Mesodermal cell (in vitro differentiated cells): ENCODE measurements at regions not wholly inside any gene's neighbourhood (a gene's known extent, or its start where the extent isn't known, plus 50 kb on each side); places are given as distances from the start of the nearest gene placed in this dataset.
A peak's percentile ranks its signal among the peaks of the same experiment; 100 is the strongest.

Experiments
- H3K27ac ChIP-seq: 2 replicates; pipeline ENCODE4 v1.7.0; 2013; ENCODE audit warnings: mild to moderate bottlenecking, low read depth, low read length, moderate library complexity; ENCODE audit not compliant: severe bottlenecking
- H3K36me3 ChIP-seq: 2 replicates; pipeline ENCODE4 v1.7.1; 2013; ENCODE audit warnings: mild to moderate bottlenecking, low read length, moderate library complexity; ENCODE audit not compliant: control insufficient read depth, insufficient read depth
- H3K4me1 ChIP-seq: one replicate; pipeline ENCODE4 v1.7.1; 2013; ENCODE audit warnings: mild to moderate bottlenecking, low read length; ENCODE audit not compliant: insufficient read depth, control insufficient read depth, poor library complexity, severe bottlenecking
- H3K4me3 ChIP-seq: 2 replicates; pipeline ENCODE4 v1.7.0; 2013; ENCODE audit warnings: low read length, control low read depth, mild to moderate bottlenecking; ENCODE audit not compliant: insufficient read depth, poor library complexity, severe bottlenecking; ENCODE audit errors: extremely low read depth
- H3K9me3 ChIP-seq: 2 replicates; pipeline ENCODE4 v1.7.1; 2013; ENCODE audit warnings: mild to moderate bottlenecking, low read length, moderate library complexity; ENCODE audit not compliant: control insufficient read depth
- WGBS, 2 experiments: methylation state at CpG; one replicate each; pipeline ENCODE4 v1.1.5; 2013; ENCODE audit warnings: missing lambda C conversion rate in 2 of 2; ENCODE audit not compliant: insufficient coverage in 2 of 2; 5-methylcytosine and 5-hydroxymethylcytosine counted together

DNA sequence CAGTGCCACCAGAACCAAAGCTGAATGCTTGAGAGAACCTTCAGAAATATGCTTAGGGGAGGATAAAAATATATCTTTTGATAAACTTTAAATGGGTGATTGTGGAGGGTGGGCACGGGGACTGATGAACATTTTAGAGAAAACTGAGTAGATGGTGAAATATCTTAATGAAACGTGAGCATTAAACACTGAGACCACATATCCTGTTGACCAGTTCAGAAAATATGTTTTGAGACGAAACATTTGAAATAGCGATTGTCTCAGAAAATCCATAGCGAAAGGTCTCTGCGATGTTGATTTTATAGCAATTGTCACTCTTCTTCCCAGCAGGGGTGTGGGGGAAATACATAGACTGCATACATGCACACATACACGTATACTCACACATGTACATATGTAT lies 231.0 kb downstream of the ESM1 start:
- peaks cover 13% of the 10 kb centered on the region for H3K4me1 ChIP-seq
- no peak overlapping the region for H3K27ac ChIP-seq
- H3K9me3 ChIP-seq, result no peaks in the 10 kb centered on the region
- H3K4me3 ChIP-seq, result no peak overlapping the region
- WGBS, 2 experiments, result 92 to 98% methylated on average over 7 of the region's 7 CpGs
- no peaks in the 10 kb centered on the region for H3K36me3 ChIP-seq

- 80 to 86% methylated on average over 1 of the region's 1 CpG for WGBS, 2 experiments
- Histone ChIP-seq H3K27ac (no peak overlapping the region), H3K36me3 (no peaks in the 10 kb centered on the region), H3K9me3 (no peaks in the 10 kb centered on the region), H3K4me3 (no peak overlapping the region), H3K4me1 (peaks cover 13% of the 10 kb centered on the region)
Measured at GRCh38 chr5:54753753-54754152, 231.6 kb downstream of the ESM1 start.

- no peaks in the 10 kb centered on the region for H3K9me3 ChIP-seq
- no peaks in the 10 kb centered on the region for H3K36me3 ChIP-seq
- H3K4me1 ChIP-seq, result peaks cover 13% of the 10 kb centered on the region
- no peak overlapping the region for H3K4me3 ChIP-seq
- WGBS, 2 experiments, result 57 to 68% methylated on average over 3 to 4 of the region's 4 CpGs
- H3K27ac ChIP-seq, result no peak overlapping the region
Measured at GRCh38 chr5:54753034-54753433, 232.4 kb downstream of the ESM1 start.

DNA sequence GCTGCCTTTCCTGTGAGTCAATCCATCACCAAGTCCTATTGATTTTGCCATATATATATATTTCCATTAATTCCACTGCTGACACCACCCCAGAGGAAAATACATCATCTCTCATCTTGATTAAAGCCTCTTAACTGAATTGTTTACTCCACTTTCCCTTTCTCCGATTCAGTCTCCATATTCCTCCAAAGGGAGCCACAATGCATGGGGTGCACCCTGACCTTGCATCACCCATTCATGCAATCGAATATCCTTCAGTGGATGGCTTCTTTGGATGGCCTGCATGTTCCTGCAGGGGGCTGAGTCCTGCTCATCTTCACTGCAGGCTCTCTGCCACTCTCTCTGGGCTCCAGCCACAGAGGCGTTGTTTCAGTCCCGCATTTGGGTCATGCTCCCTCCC lies 231.0 kb downstream of the SNX18 start:
- 95 to 97% methylated on average over 4 of the region's 4 CpGs for WGBS, 2 experiments
- Histone ChIP-seq H3K9me3 (no peaks in the 10 kb centered on the region), H3K36me3 (no peaks in the 10 kb centered on the region), H3K4me3 (no peak overlapping the region), H3K4me1 (peaks cover 13% of the 10 kb centered on the region), H3K27ac (no peak overlapping the region)

DNA sequence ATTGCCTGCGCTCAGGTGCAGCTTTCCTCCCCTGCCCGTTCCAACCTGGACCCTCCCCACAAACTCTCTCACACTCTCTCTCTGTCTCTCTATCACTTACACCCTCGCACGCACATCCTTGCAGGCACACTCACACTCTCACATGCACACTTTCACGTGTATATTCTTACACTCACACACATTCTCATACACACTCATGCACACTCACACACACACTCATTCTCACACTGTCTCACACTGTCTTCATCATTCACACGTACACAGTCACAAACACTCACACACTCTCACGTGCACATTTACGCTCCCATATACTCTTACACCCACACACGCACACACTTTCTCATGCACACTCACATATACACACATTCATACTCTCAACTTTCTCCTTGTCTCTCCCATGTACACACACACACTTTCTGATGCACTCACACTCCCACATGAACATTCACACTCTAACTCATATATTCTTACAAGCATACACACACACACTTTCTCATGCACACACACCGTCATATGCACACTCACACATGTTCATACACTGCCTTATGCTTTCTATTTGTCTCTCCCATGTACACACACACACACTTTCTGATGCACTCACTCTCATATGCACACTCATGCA lies 229.3 kb downstream of the SNX18 start:
- Histone ChIP-seq H3K4me3 (no peak overlapping the region), H3K4me1 (peaks cover 30% of the 10 kb centered on the region), H3K27ac (no peak overlapping the region), H3K36me3 (no peaks in the 10 kb centered on the region), H3K9me3 (no peaks in the 10 kb centered on the region)
- WGBS, 2 experiments, result 89% methylated on average over 10 of the region's 10 CpGs

DNA sequence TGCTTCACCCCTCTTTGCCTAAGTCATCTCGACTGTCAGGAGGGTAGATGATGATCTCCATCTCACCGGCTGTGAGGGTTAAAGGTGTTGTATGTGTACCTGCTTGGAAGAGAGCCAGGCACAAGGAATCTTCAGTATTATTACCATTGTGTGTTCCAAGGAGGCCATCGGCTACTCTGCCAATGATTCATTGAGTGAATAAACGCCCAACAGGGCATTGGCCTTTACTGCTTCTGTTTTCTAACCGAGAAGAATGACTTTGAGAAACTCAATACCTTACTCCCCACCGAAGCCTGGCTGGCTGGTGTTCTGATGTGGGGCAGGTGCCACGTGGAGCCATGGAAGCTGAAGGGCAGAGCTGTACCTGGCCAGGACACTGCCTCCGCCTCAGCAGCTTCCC lies 228.8 kb downstream of the SNX18 start:
- Histone ChIP-seq H3K27ac (no peak overlapping the region), H3K9me3 (no peaks in the 10 kb centered on the region), H3K4me3 (no peak overlapping the region), H3K4me1 (peaks cover 34% of the 10 kb centered on the region), H3K36me3 (no peaks in the 10 kb centered on the region)
- 81 to 98% methylated on average over 4 to 7 of the region's 8 CpGs for WGBS, 2 experiments

- Histone ChIP-seq H3K4me1 (peaks cover 34% of the 10 kb centered on the region), H3K4me3 (no peak overlapping the region), H3K9me3 (no peaks in the 10 kb centered on the region), H3K27ac (no peak overlapping the region), H3K36me3 (no peaks in the 10 kb centered on the region)
- WGBS, 2 experiments, result 90 to 91% methylated on average over 5 of the region's 5 CpGs
Measured at GRCh38 chr5:54745599-54745998, 228.0 kb downstream of the SNX18 start.

DNA sequence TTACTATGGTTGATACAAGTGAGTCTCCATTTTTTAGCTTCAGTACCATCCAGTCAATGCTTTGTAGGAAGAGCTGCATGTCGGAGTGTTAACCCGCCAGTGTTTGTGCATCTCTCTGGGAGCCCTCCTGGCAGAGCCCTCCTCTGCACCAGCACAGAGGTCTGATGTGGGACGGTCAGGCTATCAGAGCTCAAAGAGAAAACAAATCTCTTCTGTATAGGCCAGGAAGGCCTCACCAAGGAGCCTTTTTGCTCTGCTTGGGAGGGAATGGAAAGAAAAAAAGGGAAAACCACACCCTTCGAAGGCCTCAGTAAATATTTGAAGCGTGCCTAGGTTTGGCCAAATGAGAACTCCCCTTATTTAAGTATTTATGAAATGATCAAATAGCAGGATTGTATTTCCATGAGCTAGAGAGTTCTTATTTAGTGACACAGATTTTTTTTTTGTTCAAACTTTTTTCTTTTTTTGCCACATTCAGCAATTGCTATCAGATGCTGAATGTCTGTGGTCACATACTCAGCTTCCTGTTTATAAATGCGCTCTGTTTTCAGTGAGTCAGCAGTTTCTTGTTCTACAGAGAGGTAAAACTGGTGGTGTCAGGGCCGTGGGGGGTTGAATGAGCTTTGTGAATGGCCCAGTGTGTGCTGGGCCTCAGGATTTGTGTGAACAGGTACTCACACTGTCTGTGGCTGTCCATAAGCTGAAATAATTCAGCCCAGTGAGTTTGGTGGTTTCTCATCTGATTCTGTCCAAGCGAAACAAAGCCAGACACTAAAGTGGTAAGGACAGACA lies 226.6 kb downstream of the SNX18 start:
- Histone ChIP-seq H3K27ac (peak overlapping the region; percentile 94), H3K36me3 (no peaks in the 10 kb centered on the region), H3K4me1 (peaks cover 34% of the 10 kb centered on the region), H3K4me3 (no peak overlapping the region), H3K9me3 (no peaks in the 10 kb centered on the region)
- WGBS, 2 experiments, result 77 to 83% methylated on average over 5 to 8 of the region's 8 CpGs

GRCh38 chr5:54743581-54743980 lies 226.0 kb downstream of the SNX18 start:
- Histone ChIP-seq H3K4me3 (no peak overlapping the region), H3K9me3 (no peaks in the 10 kb centered on the region), H3K27ac (peak overlapping the region; percentile 94), H3K4me1 (peaks cover 34% of the 10 kb centered on the region), H3K36me3 (no peaks in the 10 kb centered on the region)
- 71 to 76% methylated on average over 2 to 3 of the region's 5 CpGs for WGBS, 2 experiments

DNA sequence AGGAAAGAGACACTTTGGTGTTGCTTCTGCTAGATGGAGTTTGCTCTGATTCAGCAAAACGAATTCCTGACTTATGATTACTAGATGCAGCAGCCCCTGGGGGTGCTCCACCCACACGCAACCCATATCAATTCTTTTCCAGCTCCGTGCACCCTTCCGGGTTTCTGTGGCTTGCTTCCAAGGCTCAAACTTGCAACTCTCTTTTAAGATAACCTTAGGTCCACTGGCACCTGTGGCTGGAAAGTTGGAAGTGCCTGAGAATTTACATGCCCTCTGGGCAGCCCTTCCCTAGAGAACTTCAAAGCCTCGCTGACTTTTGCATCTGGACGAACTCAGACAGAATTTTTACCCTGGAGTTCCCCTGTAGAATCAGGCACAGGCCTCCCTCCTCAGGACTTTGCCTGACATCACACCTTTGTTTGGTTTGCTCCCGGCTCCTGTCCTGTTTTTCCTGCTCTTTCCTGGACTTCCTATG lies 224.9 kb downstream of the SNX18 start:
- Histone ChIP-seq H3K27ac (peak overlapping the region; percentile 51), H3K9me3 (no peaks in the 10 kb centered on the region), H3K4me1 (peaks cover 34% of the 10 kb centered on the region), H3K36me3 (no peaks in the 10 kb centered on the region), H3K4me3 (no peak overlapping the region)
- 72 to 82% methylated on average over 7 of the region's 7 CpGs for WGBS, 2 experiments

DNA sequence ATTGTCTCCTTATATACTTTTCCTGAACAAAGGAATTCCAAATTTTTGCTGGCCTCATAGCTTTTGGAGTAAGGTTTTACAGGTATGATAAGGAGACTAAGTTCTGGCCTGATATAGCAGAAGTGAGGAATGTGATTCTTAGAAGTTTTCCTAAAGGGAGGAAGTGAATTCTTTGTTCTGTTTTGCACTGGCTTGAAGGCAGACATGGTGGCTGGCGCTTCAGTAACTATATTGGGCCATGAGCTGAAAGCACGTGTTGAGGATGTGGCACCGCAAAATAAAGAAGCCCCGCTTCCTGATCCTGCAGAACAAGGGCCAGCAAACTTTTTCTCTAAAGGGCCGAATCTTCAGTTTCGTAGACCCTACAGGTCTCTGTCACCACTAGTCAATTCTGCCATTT lies 224.2 kb downstream of the SNX18 start:
- Histone ChIP-seq H3K4me1 (peaks cover 34% of the 10 kb centered on the region), H3K4me3 (no peak overlapping the region), H3K27ac (no peak overlapping the region), H3K36me3 (no peaks in the 10 kb centered on the region), H3K9me3 (no peaks in the 10 kb centered on the region)
- 87 to 90% methylated on average over 5 to 6 of the region's 6 CpGs for WGBS, 2 experiments
